ENCODE measurements at regions not wholly inside any gene's neighbourhood (a gene's known extent, or its start where the extent isn't known, plus 50 kb on each side); places are given as distances from the start of the nearest gene placed in this dataset.

GRCh38 chr3:68033867-68034266 lies 379.5 kb upstream of the SUCLG2 start:
- Histone ChIP-seq H3K9me3 (no peaks in the 10 kb centered on the region), H3K4me1 (no peaks in the 10 kb centered on the region), H3K36me3 (no peaks in the 10 kb centered on the region), H3K4me3 (no peak overlapping the region), H3K27ac (no peak overlapping the region), H3K27me3 (no peaks in the 10 kb centered on the region)
- no peak for TF ChIP-seq CTCF (IDR thresholded peaks at IDR 0.05)
- no peak for TF ChIP-seq POLR2A (IDR thresholded peaks at IDR 0.05)
- no peak for TF ChIP-seq EP300 (IDR thresholded peaks at IDR 0.05)
- 93 to 97% methylated on average over 2 of the region's 2 CpGs for WGBS, 2 donors
- DNase-seq (ENCODE audit: low spot score in 2 of 2): no peak

GRCh38 chr3:68032209-68032608 lies 377.8 kb upstream of the SUCLG2 start:
- DNase-seq (ENCODE audit: low spot score in 2 of 2): no peak
- Histone ChIP-seq H3K9me3 (no peaks in the 10 kb centered on the region), H3K27ac (no peak overlapping the region), H3K27me3 (no peaks in the 10 kb centered on the region), H3K36me3 (no peaks in the 10 kb centered on the region), H3K4me1 (no peaks in the 10 kb centered on the region), H3K4me3 (no peak overlapping the region)
- TF ChIP-seq POLR2A (IDR thresholded peaks at IDR 0.05): no peak
- TF ChIP-seq EP300 (IDR thresholded peaks at IDR 0.05): no peak
- TF ChIP-seq CTCF (IDR thresholded peaks at IDR 0.05): no peak

DNA sequence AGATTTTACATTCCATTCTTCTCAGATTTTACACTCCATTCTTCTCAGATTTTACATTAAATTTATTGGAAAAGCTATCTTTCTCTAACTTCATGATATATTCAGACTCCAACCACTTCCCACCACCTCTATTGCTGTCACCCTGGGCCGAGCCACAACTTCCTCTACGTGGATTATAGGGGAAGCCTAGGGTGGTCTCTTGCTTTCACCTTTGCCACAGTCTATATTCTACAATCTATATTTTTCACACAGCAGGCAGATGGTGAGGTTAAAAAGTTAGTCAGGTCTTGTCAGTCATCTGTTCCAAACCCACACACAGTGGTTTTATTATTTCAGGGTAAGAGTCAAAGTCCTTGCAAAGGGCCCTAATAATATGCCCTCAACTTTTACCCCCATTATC lies 370.8 kb upstream of the SUCLG2 start:
- no peak for TF ChIP-seq EP300 (IDR thresholded peaks at IDR 0.05)
- TF ChIP-seq CTCF (IDR thresholded peaks at IDR 0.05): no peak
- TF ChIP-seq POLR2A (IDR thresholded peaks at IDR 0.05): no peak
- H3K27ac ChIP-seq: no peak overlapping the region
- 77 to 91% methylated on average over 2 of the region's 2 CpGs for WGBS, 2 donors
- H3K4me3 ChIP-seq: no peak overlapping the region
- H3K9me3 ChIP-seq: no peaks in the 10 kb centered on the region
- H3K36me3 ChIP-seq: no peaks in the 10 kb centered on the region
- DNase-seq (ENCODE audit: low spot score in 2 of 2): no peak
- no peaks in the 10 kb centered on the region for H3K4me1 ChIP-seq
- no peaks in the 10 kb centered on the region for H3K27me3 ChIP-seq

DNA sequence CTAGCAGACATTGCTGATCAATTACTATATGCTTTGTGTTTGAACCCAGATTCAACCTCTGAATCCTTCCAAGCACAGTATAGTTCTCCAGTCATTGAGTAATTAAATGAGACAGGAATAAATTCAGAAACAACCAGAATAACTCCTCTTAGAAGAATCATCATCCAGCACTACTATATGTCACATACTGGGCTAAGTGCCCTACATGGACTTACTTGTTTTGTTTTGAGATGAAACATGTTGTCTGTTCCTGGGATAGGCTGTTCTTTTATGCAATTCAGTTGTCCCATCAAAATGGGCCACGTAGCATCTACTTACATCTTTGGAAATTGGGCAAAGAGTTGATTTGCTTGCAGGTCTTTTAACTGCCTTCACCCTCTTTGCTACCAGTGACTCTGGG lies 365.5 kb upstream of the SUCLG2 start:
- Histone ChIP-seq H3K36me3 (no peaks in the 10 kb centered on the region), H3K4me1 (no peaks in the 10 kb centered on the region), H3K4me3 (no peak overlapping the region), H3K27me3 (no peaks in the 10 kb centered on the region), H3K9me3 (no peaks in the 10 kb centered on the region), H3K27ac (no peak overlapping the region)
- 78 to 92% methylated on average over 1 of the region's 1 CpG for whole genome bisulfite sequencing, 2 donors
- TF ChIP-seq CTCF (IDR thresholded peaks at IDR 0.05) (no peak), POLR2A (IDR thresholded peaks at IDR 0.05) (no peak)
- no peak for DNase-seq (ENCODE audit: low spot score in 2 of 2)

DNA sequence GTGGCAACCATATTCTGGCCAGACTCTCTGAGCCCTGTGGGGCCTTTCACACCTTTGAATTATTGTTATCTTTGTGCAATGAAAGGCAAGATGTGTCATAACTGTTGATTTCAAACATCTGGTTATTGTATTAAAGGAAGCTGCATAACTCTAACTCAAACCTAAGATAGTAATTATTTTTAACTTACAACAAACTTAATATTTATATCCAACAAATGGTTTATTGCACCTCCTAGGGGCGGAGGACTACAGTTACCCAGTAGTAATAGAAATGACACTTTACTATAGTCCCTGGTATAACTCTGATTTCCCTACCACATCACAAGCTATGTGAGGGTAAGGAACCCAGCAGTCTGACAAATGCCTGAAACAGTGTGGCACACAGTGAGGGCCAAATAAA lies 363.9 kb upstream of the SUCLG2 start:
- no peaks in the 10 kb centered on the region for H3K27me3 ChIP-seq
- WGBS, 2 donors: 89 to 98% methylated on average over 1 of the region's 1 CpG
- H3K27ac ChIP-seq: no peak overlapping the region
- DNase-seq (ENCODE audit: low spot score in 2 of 2): no peak
- no peaks in the 10 kb centered on the region for H3K36me3 ChIP-seq
- no peaks in the 10 kb centered on the region for H3K4me1 ChIP-seq
- H3K4me3 ChIP-seq: no peak overlapping the region
- TF ChIP-seq POLR2A (IDR thresholded peaks at IDR 0.05) (no peak), EP300 (IDR thresholded peaks at IDR 0.05) (no peak), CTCF (IDR thresholded peaks at IDR 0.05) (no peak)
- no peaks in the 10 kb centered on the region for H3K9me3 ChIP-seq

Measured in tibial nerve (tissue), 4 donors.